ENCODE measurements at regions not wholly inside any gene's neighbourhood (a gene's known extent, or its start where the extent isn't known, plus 50 kb on each side); places are given as distances from the start of the nearest gene placed in this dataset.

DNA sequence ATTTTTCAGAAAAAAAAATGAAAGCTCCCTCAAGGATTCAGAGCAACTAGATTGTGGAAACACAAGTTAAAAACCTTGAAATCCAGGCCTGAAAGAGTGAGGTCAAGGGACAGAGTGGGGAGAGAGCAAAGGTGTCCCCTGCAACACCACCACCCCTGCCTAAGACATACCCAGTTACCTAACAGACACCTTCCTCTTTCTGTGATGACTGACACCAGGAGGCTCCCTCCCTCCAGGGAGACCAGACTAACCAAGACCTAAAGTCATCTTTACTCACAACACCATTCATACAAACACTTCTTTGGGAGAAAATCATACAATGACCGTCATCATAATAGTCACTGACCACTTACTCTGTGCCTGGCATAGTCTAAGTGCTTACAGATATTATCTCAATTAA is 151.8 kb upstream of the NABP1 start:
- TF ChIP-seq, protein P1, sequence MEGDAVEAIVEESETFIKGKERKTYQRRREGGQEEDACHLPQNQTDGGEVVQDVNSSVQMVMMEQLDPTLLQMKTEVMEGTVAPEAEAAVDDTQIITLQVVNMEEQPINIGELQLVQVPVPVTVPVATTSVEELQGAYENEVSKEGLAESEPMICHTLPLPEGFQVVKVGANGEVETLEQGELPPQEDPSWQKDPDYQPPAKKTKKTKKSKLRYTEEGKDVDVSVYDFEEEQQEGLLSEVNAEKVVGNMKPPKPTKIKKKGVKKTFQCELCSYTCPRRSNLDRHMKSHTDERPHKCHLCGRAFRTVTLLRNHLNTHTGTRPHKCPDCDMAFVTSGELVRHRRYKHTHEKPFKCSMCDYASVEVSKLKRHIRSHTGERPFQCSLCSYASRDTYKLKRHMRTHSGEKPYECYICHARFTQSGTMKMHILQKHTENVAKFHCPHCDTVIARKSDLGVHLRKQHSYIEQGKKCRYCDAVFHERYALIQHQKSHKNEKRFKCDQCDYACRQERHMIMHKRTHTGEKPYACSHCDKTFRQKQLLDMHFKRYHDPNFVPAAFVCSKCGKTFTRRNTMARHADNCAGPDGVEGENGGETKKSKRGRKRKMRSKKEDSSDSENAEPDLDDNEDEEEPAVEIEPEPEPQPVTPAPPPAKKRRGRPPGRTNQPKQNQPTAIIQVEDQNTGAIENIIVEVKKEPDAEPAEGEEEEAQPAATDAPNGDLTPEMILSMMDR (IDR thresholded peaks at IDR 0.05) = no peak
- no peak for TF ChIP-seq POLR2A (IDR thresholded peaks at IDR 0.05; ENCODE audit: low read depth)
